H9 (cell line): ENCODE measurements at regions not wholly inside any gene's neighbourhood (a gene's known extent, or its start where the extent isn't known, plus 50 kb on each side); places are given as distances from the start of the nearest gene placed in this dataset.

Experiments used
- DNase-seq: peaks from one replicate; pipeline ENCODE4 v3.0.0-alpha.2; 2017
- H2AFZ ChIP-seq: one replicate; pipeline ENCODE4 v1.6.1; 2013; ENCODE audit warnings: mild to moderate bottlenecking, low read length, control low read depth, moderate library complexity
- H2AK5ac ChIP-seq: 2 replicates; pipeline ENCODE4 v1.6.1; 2013; ENCODE audit warnings: low read length, control low read depth, mixed read lengths; ENCODE audit not compliant: insufficient read length
- H2BK120ac ChIP-seq: one replicate; pipeline ENCODE4 v1.6.1; 2013; ENCODE audit warnings: low read depth, mild to moderate bottlenecking, low read length, control low read depth, inconsistent platforms; ENCODE audit not compliant: poor library complexity, severe bottlenecking
- H2BK12ac ChIP-seq: 2 replicates; pipeline ENCODE4 v1.6.1; 2013; ENCODE audit warnings: low read length, control low read depth, mixed read lengths, low read depth; ENCODE audit not compliant: insufficient read length
- H2BK15ac ChIP-seq: 2 replicates; pipeline ENCODE4 v1.6.1; 2013; ENCODE audit warnings: low read depth, low read length, control low read depth
- H2BK20ac ChIP-seq: one replicate; pipeline ENCODE4 v1.6.1; 2013; ENCODE audit warnings: low read depth, mild to moderate bottlenecking, low read length, control low read depth, inconsistent platforms; ENCODE audit not compliant: poor library complexity, severe bottlenecking
- H2BK5ac ChIP-seq: 2 replicates; pipeline ENCODE4 v1.6.1; 2013; ENCODE audit warnings: low read length, control low read depth, mixed read lengths; ENCODE audit not compliant: insufficient read length
- H3K14ac ChIP-seq: 2 replicates; pipeline ENCODE4 v1.6.1; 2013; ENCODE audit warnings: low read length, control low read depth; ENCODE audit not compliant: insufficient read depth
- H3K18ac ChIP-seq: 2 replicates; pipeline ENCODE4 v1.6.1; 2013; ENCODE audit warnings: low read depth, mild to moderate bottlenecking, mixed read lengths, low read length, control low read depth; ENCODE audit not compliant: insufficient read length
- H3K23ac ChIP-seq: 2 replicates; pipeline ENCODE4 v1.6.1; 2013; ENCODE audit warnings: low read length, control low read depth, mixed read lengths, low read depth; ENCODE audit not compliant: insufficient read length
- H3K23me2 ChIP-seq: 2 replicates; pipeline ENCODE4 v1.6.1; 2013; ENCODE audit warnings: low read depth, mild to moderate bottlenecking, mixed read lengths, low read length, control low read depth; ENCODE audit not compliant: insufficient read length, poor library complexity, severe bottlenecking
- H3K27ac ChIP-seq: 2 replicates; pipeline ENCODE4 v1.5.1; 2013; ENCODE audit warnings: low read length, control low read depth, mixed read lengths, low read depth; ENCODE audit not compliant: insufficient read length
- H3K27me3 ChIP-seq: 2 replicates; pipeline ENCODE4 v1.6.1; 2013; ENCODE audit warnings: low read length, control low read depth, inconsistent platforms; ENCODE audit not compliant: insufficient read depth
- H3K4ac ChIP-seq: 2 replicates; pipeline ENCODE4 v1.6.1; 2013; ENCODE audit warnings: low read depth, mild to moderate bottlenecking, control low read depth, inconsistent platforms, low read length, moderate library complexity
- H3K4me1 ChIP-seq: 2 replicates; pipeline ENCODE4 v1.6.1; 2013; ENCODE audit warnings: low read length, control low read depth, inconsistent platforms; ENCODE audit not compliant: insufficient read depth
- H3K4me2 ChIP-seq: 2 replicates; pipeline ENCODE4 v1.6.1; 2013; ENCODE audit warnings: low read length, control low read depth, mixed read lengths; ENCODE audit not compliant: insufficient read length, insufficient read depth
- H3K56ac ChIP-seq: 2 replicates; pipeline ENCODE4 v1.6.1; 2013; ENCODE audit warnings: low read depth, mild to moderate bottlenecking, mixed read lengths, low read length, control low read depth; ENCODE audit not compliant: insufficient read length
- H3K79me1 ChIP-seq: 2 replicates; pipeline ENCODE4 v1.6.1; 2013; ENCODE audit warnings: low read depth, mild to moderate bottlenecking, moderate library complexity, low read length, control low read depth, inconsistent platforms; ENCODE audit not compliant: insufficient read depth, poor library complexity, severe bottlenecking
- H3K79me2 ChIP-seq: 2 replicates; pipeline ENCODE4 v1.6.1; 2013; ENCODE audit warnings: low read length, control low read depth, inconsistent platforms; ENCODE audit not compliant: insufficient read depth
- H3K9ac ChIP-seq: 2 replicates; pipeline ENCODE4 v1.6.1; 2013; ENCODE audit warnings: low read length, control low read depth, mixed read lengths; ENCODE audit not compliant: insufficient read length; ENCODE audit errors: extremely low read depth
- H3K9me3 ChIP-seq: one replicate; pipeline ENCODE4 v1.6.1; 2013; ENCODE audit warnings: low read depth, low read length, inconsistent platforms; ENCODE audit not compliant: control insufficient read depth
- H3T11ph ChIP-seq: one replicate; pipeline ENCODE4 v1.6.1; 2013; ENCODE audit warnings: mild to moderate bottlenecking, low read length, control low read depth, inconsistent platforms
- H4K20me1 ChIP-seq: one replicate; pipeline ENCODE4 v1.6.1; 2013; ENCODE audit not compliant: control insufficient read depth, insufficient read length, insufficient read depth
- H4K5ac ChIP-seq: 2 replicates; pipeline ENCODE4 v1.6.1; 2013; ENCODE audit warnings: low read depth, mild to moderate bottlenecking, mixed read lengths, low read length, control low read depth; ENCODE audit not compliant: insufficient read length
- H4K8ac ChIP-seq: replicated peaks from 2 replicates; pipeline ENCODE4 v1.6.1; 2013; ENCODE audit warnings: low read length, control low read depth, mixed read lengths, low read depth; ENCODE audit not compliant: insufficient read length
- H4K91ac ChIP-seq: 2 replicates; pipeline ENCODE4 v1.6.1; 2013; ENCODE audit warnings: low read depth, mild to moderate bottlenecking, moderate library complexity, mixed read lengths, low read length, control low read depth; ENCODE audit not compliant: insufficient read length
- H3K27ac Mint-ChIP-seq, 3 experiments: 2 replicates in 2 of 3; 3 replicates in 1 of 3; pipeline ENCODE4 v1.8.0; 2020 to 2021; ENCODE audit warnings: mixed read lengths in 3 of 3, mild to moderate bottlenecking in 1 of 3, moderate library complexity in 1 of 3
- H3K27me3 Mint-ChIP-seq: 2 replicates; pipeline ENCODE4 v1.8.0; 2021; ENCODE audit warnings: low read depth, mild to moderate bottlenecking, moderate library complexity, mixed read lengths
- H3K36me3 Mint-ChIP-seq, 3 experiments: 2 replicates in 2 of 3; 3 replicates in 1 of 3; pipeline ENCODE4 v1.8.0; 2020 to 2021; ENCODE audit warnings: low read depth in 3 of 3, mixed read lengths in 3 of 3; ENCODE audit not compliant: insufficient read depth in 1 of 3
- H3K4me1 Mint-ChIP-seq, 2 experiments: 2 replicates each; pipeline ENCODE4 v1.8.0; 2020; ENCODE audit warnings: mixed read lengths in 2 of 2
- H3K4me3 Mint-ChIP-seq, 2 experiments: 2 replicates in 1 of 2; 3 replicates in 1 of 2; pipeline ENCODE4 v1.8.0; 2020 to 2021; ENCODE audit warnings: mild to moderate bottlenecking in 2 of 2, mixed read lengths in 2 of 2, moderate library complexity in 1 of 2
- H3K9me3 Mint-ChIP-seq, 2 experiments: 2 replicates in 1 of 2; 3 replicates in 1 of 2; pipeline ENCODE4 v1.8.0; 2020; ENCODE audit warnings: mild to moderate bottlenecking in 2 of 2, mixed read lengths in 2 of 2, moderate library complexity in 1 of 2
- CTCF ChIP-seq: fragments of 200-600 bp; sonication (generic); conservative IDR thresholded peaks from 3 replicates; pipeline ENCODE4 v1.8.0; 2021; ENCODE audit warnings: antibody characterized with exemption, mild to moderate bottlenecking
- WGBS: extraction: QIAGEN DNeasy Blood & Tissue Kit; methylation state at CpG from one replicate; pipeline ENCODE4 v1.1.7; 2013; ENCODE audit warnings: missing lambda C conversion rate, low lambda C conversion rate, mixed read lengths; ENCODE audit not compliant: insufficient read length; ENCODE audit errors: extremely low coverage; 5-methylcytosine and 5-hydroxymethylcytosine counted together

DNA sequence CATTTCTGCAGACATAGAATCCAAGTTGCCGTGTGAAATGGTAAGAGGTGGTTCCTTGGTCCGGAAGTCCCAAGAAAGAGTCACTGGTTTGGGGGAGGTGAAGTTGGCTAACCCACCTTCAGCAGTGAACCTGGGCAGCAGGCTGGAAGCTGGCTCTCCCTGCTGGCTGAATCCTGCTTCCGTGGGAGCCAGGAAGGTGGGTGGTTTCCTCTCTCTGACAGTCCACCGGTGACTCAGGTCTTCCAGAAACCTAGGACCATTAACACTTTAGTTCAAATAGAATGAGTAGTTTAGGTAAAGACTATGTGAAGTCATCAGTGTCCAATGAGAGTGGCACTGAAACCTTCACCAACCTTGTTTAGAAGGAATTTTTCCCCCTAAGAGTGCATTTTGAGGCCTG is 87.4 kb upstream of the CACNA2D3 start:
- H3K36me3 Mint-ChIP-seq, result no peaks in the 10 kb centered on the region
- H3K9me3 Mint-ChIP-seq, result no peaks in the 10 kb centered on the region
- H4K8ac ChIP-seq, result no peak overlapping the region
- H4K20me1 ChIP-seq, result no peaks in the 10 kb centered on the region
- no peak overlapping the region for H2AFZ ChIP-seq
- no peak overlapping the region for H3K27ac ChIP-seq
- H3K18ac ChIP-seq, result no peak overlapping the region
- no peak overlapping the region for H3K4me3 Mint-ChIP-seq
- H3K27me3 Mint-ChIP-seq, result peaks cover 4% of the 10 kb centered on the region; the same call in 1 of the 2 replicates
- no peaks in the 10 kb centered on the region for H3K4me1 Mint-ChIP-seq
- H3K4me1 ChIP-seq, result no peaks in the 10 kb centered on the region
- TF ChIP-seq CTCF, result no peak
- no peak overlapping the region for H3K9ac ChIP-seq
- no peak overlapping the region for H3K23ac ChIP-seq
- H3T11ph ChIP-seq, result no peak overlapping the region
- no peak overlapping the region for H3K4ac ChIP-seq
- no peak overlapping the region for H3K14ac ChIP-seq
- H2BK20ac ChIP-seq, result no peak overlapping the region
- no peak overlapping the region for H2BK120ac ChIP-seq
- no CpG with 5 or more reads among the region's 4 CpGs for WGBS
- H4K91ac ChIP-seq, result no peak overlapping the region
- H3K79me1 ChIP-seq, result no peaks in the 10 kb centered on the region
- no peaks in the 10 kb centered on the region for H3K27me3 ChIP-seq
- H4K5ac ChIP-seq, result no peak overlapping the region
- no peak overlapping the region for H2AK5ac ChIP-seq
- no peak overlapping the region for H2BK12ac ChIP-seq
- no peaks in the 10 kb centered on the region for H3K79me2 ChIP-seq
- H3K56ac ChIP-seq, result no peak overlapping the region
- no peaks in the 10 kb centered on the region for H3K23me2 ChIP-seq
- no peak overlapping the region for H2BK5ac ChIP-seq
- no peak overlapping the region for H3K4me2 ChIP-seq
- no peak overlapping the region for H2BK15ac ChIP-seq
- no peak for DNase-seq
- no peak overlapping the region for H3K27ac Mint-ChIP-seq
- no peaks in the 10 kb centered on the region for H3K9me3 ChIP-seq
